CD4-positive, alpha-beta T cell treated with Interleukin-15 for 4 hours (primary cell): ENCODE measurements at regions not wholly inside any gene's neighbourhood (a gene's known extent, or its start where the extent isn't known, plus 50 kb on each side); places are given as distances from the start of the nearest gene placed in this dataset.
"Not testable (repeated sequence)": the region's sequence is repeated elsewhere in the genome, so short reads cannot be mapped to it uniquely, and the experiment has no call there.

Experiments used
- DNase-seq: peaks from one replicate; pipeline ENCODE4 v3.0.0-alpha.2; 2020; ENCODE audit warnings: low spot score

GRCh38 chr5:25393957-25394356 lies 749.2 kb upstream of the CDH10 start:
- no peak for DNase-seq

GRCh38 chr5:25393256-25393655 lies 748.5 kb upstream of the CDH10 start:
- DNase-seq, result no peak

- no peak for DNase-seq
These were observed 743.2 kb upstream of the CDH10 start for GRCh38 chr5:25387953-25388352.

- DNase-seq, result no peak
These were observed 718.0 kb upstream of the CDH10 start for GRCh38 chr5:25362799-25363198.

- no peak for DNase-seq
These were observed 714.1 kb upstream of the CDH10 start for GRCh38 chr5:25358919-25359318.

GRCh38 chr5:25357605-25358004 lies 712.8 kb upstream of the CDH10 start:
- DNase-seq, result no peak

GRCh38 chr5:25349746-25350145 lies 705.0 kb upstream of the CDH10 start:
- DNase-seq, result no peak

- no peak for DNase-seq
These were observed 700.5 kb upstream of the CDH10 start for GRCh38 chr5:25345240-25345771.

GRCh38 chr5:25339541-25339940 lies 694.8 kb upstream of the CDH10 start:
- no peak for DNase-seq

GRCh38 chr5:25334350-25334749 lies 689.6 kb upstream of the CDH10 start:
- no peak for DNase-seq

GRCh38 chr5:25330721-25331120 lies 685.9 kb upstream of the CDH10 start:
- DNase-seq, result no peak

- DNase-seq, result no peak
These were observed 682.4 kb upstream of the CDH10 start for GRCh38 chr5:25327172-25327571.

- DNase-seq, result no peak
These were observed 657.1 kb upstream of the CDH10 start for GRCh38 chr5:25301836-25302235.

GRCh38 chr5:25295067-25295466 lies 650.3 kb upstream of the CDH10 start:
- no peak for DNase-seq

- not testable (repeated sequence) for DNase-seq
These were observed 645.0 kb upstream of the CDH10 start for GRCh38 chr5:25289766-25290165.

GRCh38 chr5:25286319-25286718 lies 641.5 kb upstream of the CDH10 start:
- no peak for DNase-seq

- no peak for DNase-seq
These were observed 640.4 kb upstream of the CDH10 start for GRCh38 chr5:25285136-25285535.

- not testable (repeated sequence) for DNase-seq
These were observed 618.7 kb upstream of the CDH10 start for GRCh38 chr5:25263507-25263906.

GRCh38 chr5:25262221-25262620 lies 617.4 kb upstream of the CDH10 start:
- no peak for DNase-seq

- DNase-seq, result no peak
These were observed 610.4 kb upstream of the CDH10 start for GRCh38 chr5:25255128-25255527.

GRCh38 chr5:25241981-25242380 lies 597.2 kb upstream of the CDH10 start:
- no peak for DNase-seq

- DNase-seq, result not testable (repeated sequence)
These were observed 593.9 kb upstream of the CDH10 start for GRCh38 chr5:25238720-25239119.

GRCh38 chr5:25224316-25224982 lies 579.7 kb upstream of the CDH10 start:
- DNase-seq, result no peak

GRCh38 chr5:25199902-25200301 lies 555.1 kb upstream of the CDH10 start:
- DNase-seq, result not testable (repeated sequence)
